ENCODE measurements at regions not wholly inside any gene's neighbourhood (a gene's known extent, or its start where the extent isn't known, plus 50 kb on each side); places are given as distances from the start of the nearest gene placed in this dataset.

DNA sequence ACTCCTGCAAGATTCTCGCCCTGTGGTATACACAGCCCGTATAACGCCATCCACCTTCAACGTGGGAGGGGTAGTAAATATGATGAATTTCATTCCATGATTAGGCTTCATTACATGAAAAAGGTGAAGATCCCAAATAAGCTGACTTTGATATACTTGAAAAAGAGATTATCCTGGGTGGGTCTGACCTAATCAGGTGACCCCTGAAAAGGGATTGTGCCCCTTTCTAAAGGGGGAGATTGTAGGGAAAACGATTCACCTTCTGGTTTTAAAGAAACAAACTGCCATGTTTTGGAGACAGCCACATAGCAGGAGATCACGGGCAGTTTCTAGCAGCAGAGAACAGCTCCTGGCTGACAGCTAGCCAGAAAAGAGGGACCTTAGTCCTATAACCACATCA lies 155.1 kb upstream of the SMLR1 start:
- H3K9me3 ChIP-seq (ENCODE audit: control insufficient read depth, low read length): peaks cover 4% of the 10 kb centered on the region
- H3K4me3 ChIP-seq (ENCODE audit: insufficient read depth in 1 of 2, low read depth in 1 of 2, low read length in 2 of 2): no peak overlapping the region
- H3K9ac ChIP-seq (ENCODE audit: low read length): peak overlapping the region; percentile 70
- H3K27me3 ChIP-seq (ENCODE audit: control insufficient read depth in 1 of 2, insufficient read depth in 1 of 2, low read length in 2 of 2): no peaks in the 10 kb centered on the region
- H2AK5ac ChIP-seq (ENCODE audit: low read length, severe bottlenecking): no peak overlapping the region
- no peak overlapping the region for H3K27ac ChIP-seq (ENCODE audit: low read length, poor library complexity, severe bottlenecking)
- H2BK120ac ChIP-seq (ENCODE audit: low read depth, low read length): no peak overlapping the region
- H3K4me1 ChIP-seq (ENCODE audit: control insufficient read depth, insufficient read depth, low read depth, low read length): no peaks in the 10 kb centered on the region
- no peak overlapping the region for H4K91ac ChIP-seq (ENCODE audit: low read length)
- no peaks in the 10 kb centered on the region for H3K79me1 ChIP-seq (replicated peaks; ENCODE audit: low read length, poor library complexity, severe bottlenecking)
- DNase-seq: no peak
- H2BK5ac ChIP-seq (ENCODE audit: low read depth, low read length, poor library complexity, severe bottlenecking): no peak overlapping the region
- H2BK15ac ChIP-seq (ENCODE audit: low read depth, poor library complexity, severe bottlenecking): no peak overlapping the region
- H3K23ac ChIP-seq (ENCODE audit: low read length in 2 of 2): no peak overlapping the region
- H3K36me3 ChIP-seq (ENCODE audit: control insufficient read depth in 1 of 2, insufficient read depth in 2 of 2, low read depth in 1 of 2, low read length in 2 of 2): no peaks in the 10 kb centered on the region
- H2AFZ ChIP-seq (ENCODE audit: low read depth, low read length): no peak overlapping the region
- H3K18ac ChIP-seq (ENCODE audit: low read depth in 1 of 2, low read length in 2 of 2): no peak overlapping the region
- 90% methylated on average over 6 of the region's 6 CpGs for WGBS
- no peak overlapping the region for H3K4me2 ChIP-seq (ENCODE audit: low read length, poor library complexity, severe bottlenecking)
- H3K4ac ChIP-seq (ENCODE audit: low read depth in 1 of 2, low read length in 2 of 2): no peak overlapping the region
- no peak overlapping the region for H3K14ac ChIP-seq (ENCODE audit: low read length in 2 of 2)
- H2BK12ac ChIP-seq (ENCODE audit: low read length in 2 of 2): no peak overlapping the region
- H4K8ac ChIP-seq (ENCODE audit: low read length): no peak overlapping the region

DNA sequence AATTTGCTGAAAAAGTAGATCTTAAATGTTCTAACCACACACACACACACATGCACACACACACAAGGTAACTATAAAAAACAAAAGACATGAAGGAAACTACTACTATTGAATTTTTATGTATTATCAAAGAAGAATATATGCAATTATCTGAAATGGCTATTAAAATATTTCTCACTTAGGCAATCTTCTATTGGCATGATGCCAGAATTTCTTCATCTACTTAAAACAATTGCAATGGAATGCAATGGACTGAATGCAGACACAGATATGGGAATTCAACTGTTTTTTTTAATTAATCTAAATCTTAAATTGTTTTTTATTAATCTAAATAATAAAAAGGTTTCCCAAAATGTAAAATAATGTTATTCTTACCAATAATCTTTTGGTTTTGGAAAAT lies 152.6 kb upstream of the SMLR1 start:
- Histone ChIP-seq H3K4me1 (ENCODE audit: control insufficient read depth, insufficient read depth, low read depth, low read length) (no peaks in the 10 kb centered on the region), H3K9ac (ENCODE audit: low read length) (no peak overlapping the region), H3K36me3 (ENCODE audit: control insufficient read depth in 1 of 2, insufficient read depth in 2 of 2, low read depth in 1 of 2, low read length in 2 of 2) (no peaks in the 10 kb centered on the region), H3K4ac (ENCODE audit: low read depth in 1 of 2, low read length in 2 of 2) (no peak overlapping the region), H4K8ac (ENCODE audit: low read length) (no peak overlapping the region), H3K18ac (ENCODE audit: low read depth in 1 of 2, low read length in 2 of 2) (no peak overlapping the region), H3K23ac (ENCODE audit: low read length in 2 of 2) (no peak overlapping the region), H2BK120ac (ENCODE audit: low read depth, low read length) (no peak overlapping the region), H2AFZ (ENCODE audit: low read depth, low read length) (no peak overlapping the region), H3K27ac (ENCODE audit: low read length, poor library complexity, severe bottlenecking) (no peak overlapping the region), H3K79me1 (replicated peaks; ENCODE audit: low read length, poor library complexity, severe bottlenecking) (no peaks in the 10 kb centered on the region), H3K9me3 (ENCODE audit: control insufficient read depth, low read length) (peaks cover 17% of the 10 kb centered on the region), H2BK5ac (ENCODE audit: low read depth, low read length, poor library complexity, severe bottlenecking) (no peak overlapping the region), H2BK12ac (ENCODE audit: low read length in 2 of 2) (no peak overlapping the region), H2BK15ac (ENCODE audit: low read depth, poor library complexity, severe bottlenecking) (no peak overlapping the region), H2AK5ac (ENCODE audit: low read length, severe bottlenecking) (no peak overlapping the region), H3K27me3 (ENCODE audit: control insufficient read depth in 1 of 2, insufficient read depth in 1 of 2, low read length in 2 of 2) (no peaks in the 10 kb centered on the region), H4K91ac (ENCODE audit: low read length) (no peak overlapping the region), H3K4me2 (ENCODE audit: low read length, poor library complexity, severe bottlenecking) (no peak overlapping the region), H3K4me3 (ENCODE audit: insufficient read depth in 1 of 2, low read depth in 1 of 2, low read length in 2 of 2) (no peak overlapping the region), H3K14ac (ENCODE audit: low read length in 2 of 2) (no peak overlapping the region)
- DNase-seq: peak; percentile 13

DNA sequence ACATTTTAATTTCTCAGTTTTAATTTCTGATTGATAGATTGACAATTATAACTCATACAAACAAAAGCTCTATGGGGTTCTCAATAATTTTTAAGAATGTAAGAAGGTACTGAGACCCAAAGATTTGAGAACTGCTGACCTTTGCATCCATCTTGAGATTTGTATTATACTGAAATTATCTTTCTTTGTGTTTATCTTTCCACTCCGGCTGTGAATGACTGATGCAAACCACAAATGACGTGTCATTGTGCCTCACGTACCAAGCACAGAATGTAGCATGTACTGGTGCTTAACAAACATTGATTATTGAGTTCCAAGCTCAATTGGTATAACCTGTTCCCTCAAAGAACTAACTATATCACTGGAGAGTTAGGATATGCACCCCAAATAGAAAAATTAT lies 152.1 kb upstream of the SMLR1 start:
- H3K27ac ChIP-seq (ENCODE audit: low read length, poor library complexity, severe bottlenecking): no peak overlapping the region
- no peak overlapping the region for H2BK120ac ChIP-seq (ENCODE audit: low read depth, low read length)
- H3K4me2 ChIP-seq (ENCODE audit: low read length, poor library complexity, severe bottlenecking): no peak overlapping the region
- H4K8ac ChIP-seq (ENCODE audit: low read length): no peak overlapping the region
- H3K14ac ChIP-seq (ENCODE audit: low read length in 2 of 2): no peak overlapping the region
- H3K4me3 ChIP-seq (ENCODE audit: insufficient read depth in 1 of 2, low read depth in 1 of 2, low read length in 2 of 2): no peak overlapping the region
- no peaks in the 10 kb centered on the region for H3K36me3 ChIP-seq (ENCODE audit: control insufficient read depth in 1 of 2, insufficient read depth in 2 of 2, low read depth in 1 of 2, low read length in 2 of 2)
- H3K4ac ChIP-seq (ENCODE audit: low read depth in 1 of 2, low read length in 2 of 2): no peak overlapping the region
- H4K91ac ChIP-seq (ENCODE audit: low read length): no peak overlapping the region
- H3K79me1 ChIP-seq (replicated peaks; ENCODE audit: low read length, poor library complexity, severe bottlenecking): no peaks in the 10 kb centered on the region
- H2BK5ac ChIP-seq (ENCODE audit: low read depth, low read length, poor library complexity, severe bottlenecking): no peak overlapping the region
- no peak overlapping the region for H2AFZ ChIP-seq (ENCODE audit: low read depth, low read length)
- WGBS: 19% methylated on average over 3 of the region's 3 CpGs
- peaks cover 17% of the 10 kb centered on the region for H3K9me3 ChIP-seq (ENCODE audit: control insufficient read depth, low read length)
- no peaks in the 10 kb centered on the region for H3K27me3 ChIP-seq (ENCODE audit: control insufficient read depth in 1 of 2, insufficient read depth in 1 of 2, low read length in 2 of 2)
- no peak overlapping the region for H2BK15ac ChIP-seq (ENCODE audit: low read depth, poor library complexity, severe bottlenecking)
- no peak overlapping the region for H2AK5ac ChIP-seq (ENCODE audit: low read length, severe bottlenecking)
- H3K23ac ChIP-seq (ENCODE audit: low read length in 2 of 2): no peak overlapping the region
- H3K4me1 ChIP-seq (ENCODE audit: control insufficient read depth, insufficient read depth, low read depth, low read length): no peaks in the 10 kb centered on the region
- no peak overlapping the region for H2BK12ac ChIP-seq (ENCODE audit: low read length in 2 of 2)
- peak; percentile 82 for DNase-seq
- no peak overlapping the region for H3K9ac ChIP-seq (ENCODE audit: low read length)
- no peak overlapping the region for H3K18ac ChIP-seq (ENCODE audit: low read depth in 1 of 2, low read length in 2 of 2)

DNA sequence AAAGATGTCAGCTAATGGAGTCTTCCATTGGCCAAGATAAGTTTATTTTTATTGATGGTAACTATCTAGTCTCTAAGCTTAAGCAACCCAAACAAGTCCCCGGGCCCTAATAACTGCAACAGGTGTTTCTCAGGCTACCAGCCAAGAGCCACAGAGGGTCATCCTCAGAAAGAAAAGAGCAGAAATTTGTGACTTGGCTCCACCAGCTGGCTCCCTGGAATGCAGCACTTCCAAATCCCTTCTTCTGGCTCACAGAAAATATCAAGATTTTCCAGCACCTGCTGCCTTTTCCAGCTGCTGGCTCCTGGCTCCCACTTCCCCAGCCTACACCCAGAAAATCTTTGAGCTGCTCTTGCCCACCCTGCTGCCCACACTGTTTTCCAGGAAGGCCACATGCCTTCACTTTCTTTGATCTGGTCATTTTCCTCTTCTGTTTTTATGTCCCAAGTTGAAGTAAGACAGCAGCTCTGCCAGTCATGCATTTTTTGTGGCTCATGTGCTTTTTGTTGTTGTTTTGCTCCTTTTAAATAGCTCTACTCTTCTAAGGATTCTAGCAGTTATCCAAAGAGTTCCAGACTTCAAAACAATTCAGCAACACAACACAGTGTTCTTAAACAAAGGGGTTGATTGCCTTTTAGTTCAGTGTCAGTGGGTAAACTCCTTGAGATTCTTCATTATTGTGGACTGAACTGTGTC lies 151.0 kb upstream of the SMLR1 start:
- peaks cover 17% of the 10 kb centered on the region for H3K9me3 ChIP-seq (ENCODE audit: control insufficient read depth, low read length)
- no peak overlapping the region for H2BK15ac ChIP-seq (ENCODE audit: low read depth, poor library complexity, severe bottlenecking)
- H3K4ac ChIP-seq (ENCODE audit: low read depth in 1 of 2, low read length in 2 of 2): no peak overlapping the region
- no peak overlapping the region for H3K4me2 ChIP-seq (ENCODE audit: low read length, poor library complexity, severe bottlenecking)
- no peak overlapping the region for H3K18ac ChIP-seq (ENCODE audit: low read depth in 1 of 2, low read length in 2 of 2)
- H3K79me1 ChIP-seq (replicated peaks; ENCODE audit: low read length, poor library complexity, severe bottlenecking): no peaks in the 10 kb centered on the region
- no peak overlapping the region for H2AFZ ChIP-seq (ENCODE audit: low read depth, low read length)
- H3K27ac ChIP-seq (ENCODE audit: low read length, poor library complexity, severe bottlenecking): no peak overlapping the region
- no peak overlapping the region for H3K23ac ChIP-seq (ENCODE audit: low read length in 2 of 2)
- H2AK5ac ChIP-seq (ENCODE audit: low read length, severe bottlenecking): no peak overlapping the region
- H3K36me3 ChIP-seq (ENCODE audit: control insufficient read depth in 1 of 2, insufficient read depth in 2 of 2, low read depth in 1 of 2, low read length in 2 of 2): no peaks in the 10 kb centered on the region
- no peaks in the 10 kb centered on the region for H3K27me3 ChIP-seq (ENCODE audit: control insufficient read depth in 1 of 2, insufficient read depth in 1 of 2, low read length in 2 of 2)
- peak; percentile 49 for DNase-seq
- WGBS: 56% methylated on average over 1 of the region's 1 CpG
- H3K4me3 ChIP-seq (ENCODE audit: insufficient read depth in 1 of 2, low read depth in 1 of 2, low read length in 2 of 2): no peak overlapping the region
- H3K4me1 ChIP-seq (ENCODE audit: control insufficient read depth, insufficient read depth, low read depth, low read length): no peaks in the 10 kb centered on the region
- H3K9ac ChIP-seq (ENCODE audit: low read length): no peak overlapping the region
- no peak overlapping the region for H4K91ac ChIP-seq (ENCODE audit: low read length)
- no peak overlapping the region for H2BK5ac ChIP-seq (ENCODE audit: low read depth, low read length, poor library complexity, severe bottlenecking)
- H2BK120ac ChIP-seq (ENCODE audit: low read depth, low read length): no peak overlapping the region
- H3K14ac ChIP-seq (ENCODE audit: low read length in 2 of 2): no peak overlapping the region
- no peak overlapping the region for H2BK12ac ChIP-seq (ENCODE audit: low read length in 2 of 2)
- H4K8ac ChIP-seq (ENCODE audit: low read length): no peak overlapping the region
